SKM-1 treated with dmso at 0.1 percent for 144 hours (cell line): ENCODE measurements at regions not wholly inside any gene's neighbourhood (a gene's known extent, or its start where the extent isn't known, plus 50 kb on each side); places are given as distances from the start of the nearest gene placed in this dataset.
"Not testable (repeated sequence)": the region's sequence is repeated elsewhere in the genome, so short reads cannot be mapped to it uniquely, and the experiment has no call there.

Experiments
- DNase-seq: peaks from one replicate; lab custom pipeline; 2025; ENCODE audit not compliant: unreplicated experiment; lab: John Stamatoyannopoulos, UW

GRCh38 chr13:89407357-89407756 is 1736.2 kb downstream of the SLITRK5 start:
- DNase-seq = no peak

- no peak for DNase-seq
These were observed 1761.8 kb downstream of the SLITRK5 start for GRCh38 chr13:89432997-89433396.

GRCh38 chr13:89434624-89435023 is 1763.5 kb downstream of the SLITRK5 start:
- not testable (repeated sequence) for DNase-seq

- no peak for DNase-seq
These were observed 1783.5 kb downstream of the SLITRK5 start for GRCh38 chr13:89454681-89455080.

GRCh38 chr13:89455225-89455624 is 1784.1 kb downstream of the SLITRK5 start:
- no peak for DNase-seq

- no peak for DNase-seq
These were observed 1784.6 kb downstream of the SLITRK5 start for GRCh38 chr13:89455741-89456140.

GRCh38 chr13:89457977-89458376 is 1786.8 kb downstream of the SLITRK5 start:
- no peak for DNase-seq

GRCh38 chr13:89458456-89458855 is 1787.3 kb downstream of the SLITRK5 start:
- no peak for DNase-seq

- not testable (repeated sequence) for DNase-seq
These were observed 1789.7 kb downstream of the SLITRK5 start for GRCh38 chr13:89460895-89461294.

GRCh38 chr13:89465366-89465765 is 1794.2 kb downstream of the SLITRK5 start:
- DNase-seq = no peak

GRCh38 chr13:89468081-89468480 is 1796.9 kb downstream of the SLITRK5 start:
- no peak for DNase-seq

- no peak for DNase-seq
These were observed 1799.7 kb downstream of the SLITRK5 start for GRCh38 chr13:89470901-89471300.

GRCh38 chr13:89474432-89474831 is 1803.3 kb downstream of the SLITRK5 start:
- DNase-seq = no peak

GRCh38 chr13:89486065-89486464 is 1814.9 kb downstream of the SLITRK5 start:
- DNase-seq = no peak

- no peak for DNase-seq
These were observed 1815.5 kb downstream of the SLITRK5 start for GRCh38 chr13:89486709-89487108.

- no peak for DNase-seq
These were observed 1819.5 kb downstream of the SLITRK5 start for GRCh38 chr13:89490661-89491060.

- no peak for DNase-seq
These were observed 1825.3 kb downstream of the SLITRK5 start for GRCh38 chr13:89496478-89496877.

- DNase-seq = no peak
These were observed 1826.5 kb downstream of the SLITRK5 start for GRCh38 chr13:89497658-89498057.

- DNase-seq = no peak
These were observed 1831.1 kb downstream of the SLITRK5 start for GRCh38 chr13:89502286-89502685.

- DNase-seq = no peak
These were observed 1832.8 kb upstream of the MIR17HG start for GRCh38 chr13:89514534-89515312.

GRCh38 chr13:89515948-89516347 is 1831.5 kb upstream of the MIR17HG start:
- no peak for DNase-seq

GRCh38 chr13:89518289-89519077 is 1829.0 kb upstream of the MIR17HG start:
- DNase-seq = no peak
